ENCODE measurements at regions not wholly inside any gene's neighbourhood (a gene's known extent, or its start where the extent isn't known, plus 50 kb on each side); places are given as distances from the start of the nearest gene placed in this dataset.

DNA sequence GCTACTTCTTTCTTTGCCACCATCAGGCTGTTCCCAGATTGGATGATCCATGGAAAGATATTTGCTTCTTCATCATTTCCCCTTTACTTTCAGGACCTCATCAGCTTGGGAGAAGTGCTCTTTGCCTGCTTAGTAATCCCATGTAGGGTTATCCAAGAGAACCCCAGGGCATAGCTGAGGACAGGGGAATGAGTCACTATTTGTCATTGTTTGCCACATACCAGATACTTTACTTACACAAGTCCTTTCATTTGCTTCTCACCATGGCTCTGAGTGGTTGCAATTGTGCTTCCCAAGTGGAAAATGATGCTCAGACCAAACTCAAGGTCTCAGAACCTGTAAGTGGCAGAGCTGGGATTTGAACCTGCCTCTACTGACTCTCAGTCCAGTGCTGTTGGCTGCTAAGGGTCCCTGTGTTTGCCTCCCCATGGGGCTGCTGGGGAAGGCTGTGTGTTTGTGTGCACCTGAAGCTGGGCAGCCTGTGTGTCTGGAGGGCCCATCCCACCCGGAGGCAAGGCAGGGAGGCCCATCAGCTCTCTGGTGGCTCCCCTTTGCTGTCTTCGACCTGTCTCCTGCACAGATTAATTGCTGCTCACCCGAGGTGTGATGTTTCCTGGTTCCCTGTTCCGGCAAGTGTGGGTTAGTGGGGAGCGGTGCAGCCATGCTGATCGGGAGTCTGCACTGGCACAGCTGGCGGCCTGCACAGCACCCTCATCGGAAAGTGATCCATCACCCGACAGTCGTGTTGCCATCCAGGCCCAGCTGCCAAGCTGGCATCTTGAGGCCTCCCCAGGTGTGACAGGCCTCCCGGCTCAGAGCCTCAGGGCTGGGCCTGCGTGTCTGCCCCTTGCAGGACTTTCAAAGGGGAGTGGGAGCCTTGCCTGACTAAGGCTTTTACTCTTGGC is 228.8 kb downstream of the DHX35 start:
- no peak for TF ChIP-seq POLR2A (IDR thresholded peaks at IDR 0.05; ENCODE audit: control extremely low read depth in 1 of 2, low read depth in 2 of 2, low read length in 2 of 2)
- no peak for TF ChIP-seq CHD1 (IDR thresholded peaks at IDR 0.05; ENCODE audit: low read depth, low read length)
- TF ChIP-seq, protein P1, sequence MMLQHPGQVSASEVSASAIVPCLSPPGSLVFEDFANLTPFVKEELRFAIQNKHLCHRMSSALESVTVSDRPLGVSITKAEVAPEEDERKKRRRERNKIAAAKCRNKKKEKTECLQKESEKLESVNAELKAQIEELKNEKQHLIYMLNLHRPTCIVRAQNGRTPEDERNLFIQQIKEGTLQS (IDR thresholded peaks at IDR 0.05; ENCODE audit: insufficient read depth, low read depth, low read length): no peak
- TF ChIP-seq, protein P2, sequence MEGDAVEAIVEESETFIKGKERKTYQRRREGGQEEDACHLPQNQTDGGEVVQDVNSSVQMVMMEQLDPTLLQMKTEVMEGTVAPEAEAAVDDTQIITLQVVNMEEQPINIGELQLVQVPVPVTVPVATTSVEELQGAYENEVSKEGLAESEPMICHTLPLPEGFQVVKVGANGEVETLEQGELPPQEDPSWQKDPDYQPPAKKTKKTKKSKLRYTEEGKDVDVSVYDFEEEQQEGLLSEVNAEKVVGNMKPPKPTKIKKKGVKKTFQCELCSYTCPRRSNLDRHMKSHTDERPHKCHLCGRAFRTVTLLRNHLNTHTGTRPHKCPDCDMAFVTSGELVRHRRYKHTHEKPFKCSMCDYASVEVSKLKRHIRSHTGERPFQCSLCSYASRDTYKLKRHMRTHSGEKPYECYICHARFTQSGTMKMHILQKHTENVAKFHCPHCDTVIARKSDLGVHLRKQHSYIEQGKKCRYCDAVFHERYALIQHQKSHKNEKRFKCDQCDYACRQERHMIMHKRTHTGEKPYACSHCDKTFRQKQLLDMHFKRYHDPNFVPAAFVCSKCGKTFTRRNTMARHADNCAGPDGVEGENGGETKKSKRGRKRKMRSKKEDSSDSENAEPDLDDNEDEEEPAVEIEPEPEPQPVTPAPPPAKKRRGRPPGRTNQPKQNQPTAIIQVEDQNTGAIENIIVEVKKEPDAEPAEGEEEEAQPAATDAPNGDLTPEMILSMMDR (IDR thresholded peaks at IDR 0.05; ENCODE audit: control extremely low read depth in 1 of 3, insufficient read depth in 1 of 3, low read depth in 1 of 3, low read length in 3 of 3): no peak
- no peak for TF ChIP-seq CREB1 (IDR thresholded peaks at IDR 0.05)
- no peak for TF ChIP-seq EGR1 (IDR thresholded peaks at IDR 0.05; ENCODE audit: borderline replicate concordance, low read depth, low read length)
- no peak for TF ChIP-seq SRF (IDR thresholded peaks at IDR 0.05; ENCODE audit: low read depth, low read length)
